Daoy (cell line): ENCODE measurements at regions not wholly inside any gene's neighbourhood (a gene's known extent, or its start where the extent isn't known, plus 50 kb on each side); places are given as distances from the start of the nearest gene placed in this dataset.
A peak's percentile ranks its signal among the peaks of the same experiment; 100 is the strongest.

ENCODE experiments used
- DNase-seq: peaks from one replicate; pipeline ENCODE4 v3.0.0-alpha.2; 2015; ENCODE audit warnings: low read depth

- no peak for DNase-seq
Observed at GRCh38 chr4:152269448-152270191, 266.3 kb downstream of the FBXW7 start.

DNA sequence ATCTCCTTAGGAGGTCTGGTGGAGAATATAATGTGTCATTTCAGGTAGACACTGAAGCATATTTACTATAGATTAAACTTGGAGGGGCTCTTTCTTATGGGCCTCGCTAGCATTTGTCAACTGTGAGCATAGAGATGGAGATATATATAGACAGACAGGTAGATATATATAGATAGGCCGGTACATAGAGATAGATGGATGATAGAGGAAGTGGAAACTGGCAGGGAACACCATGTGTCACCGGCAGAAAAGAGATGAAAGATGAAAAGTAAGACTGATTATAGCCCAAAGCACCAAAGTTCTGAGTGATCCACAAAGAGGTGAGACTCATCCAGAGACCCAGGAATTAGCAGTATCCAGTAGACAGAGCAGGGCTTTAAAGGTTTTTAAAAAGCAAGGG is 268.1 kb downstream of the FBXW7 start:
- no peak for DNase-seq

DNA sequence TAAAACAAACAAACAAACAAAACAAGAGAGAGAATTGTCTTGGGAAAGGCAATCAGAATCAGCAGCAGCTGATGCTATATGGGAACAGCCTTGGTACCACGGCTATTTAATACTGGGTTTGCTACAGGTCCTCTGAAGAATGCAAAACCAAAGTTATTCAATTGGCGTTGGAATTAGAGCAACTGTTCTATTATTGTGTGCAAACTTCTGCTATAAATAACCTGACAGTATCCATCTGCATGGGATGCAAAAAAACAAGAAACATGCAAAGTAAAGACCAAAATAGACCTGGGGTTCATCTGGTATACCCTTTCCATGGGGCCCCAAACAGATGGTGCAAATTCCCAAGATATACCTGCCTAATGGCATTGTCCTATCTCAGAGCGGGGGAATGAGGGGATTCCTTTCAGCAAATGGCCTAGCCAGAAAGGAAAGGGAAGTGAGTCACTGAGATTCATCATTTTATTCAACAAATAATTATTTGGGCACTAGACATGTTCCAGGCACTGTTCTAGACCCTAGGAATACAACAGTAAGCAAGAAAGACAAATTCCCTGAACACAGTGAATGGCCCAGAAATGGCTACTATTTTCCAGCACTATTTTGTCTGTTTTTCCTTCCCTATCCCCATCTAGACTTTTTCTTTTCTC is 268.9 kb downstream of the FBXW7 start:
- no peak for DNase-seq

- DNase-seq, result peak; percentile 67
Observed at GRCh38 chr4:152265149-152265621, 270.7 kb downstream of the FBXW7 start.

- DNase-seq, result no peak
Observed at GRCh38 chr4:152264106-152264505, 271.8 kb downstream of the FBXW7 start.

- peak; percentile 28 for DNase-seq
Observed at GRCh38 chr4:152259866-152260265, 276.0 kb downstream of the FBXW7 start.

DNA sequence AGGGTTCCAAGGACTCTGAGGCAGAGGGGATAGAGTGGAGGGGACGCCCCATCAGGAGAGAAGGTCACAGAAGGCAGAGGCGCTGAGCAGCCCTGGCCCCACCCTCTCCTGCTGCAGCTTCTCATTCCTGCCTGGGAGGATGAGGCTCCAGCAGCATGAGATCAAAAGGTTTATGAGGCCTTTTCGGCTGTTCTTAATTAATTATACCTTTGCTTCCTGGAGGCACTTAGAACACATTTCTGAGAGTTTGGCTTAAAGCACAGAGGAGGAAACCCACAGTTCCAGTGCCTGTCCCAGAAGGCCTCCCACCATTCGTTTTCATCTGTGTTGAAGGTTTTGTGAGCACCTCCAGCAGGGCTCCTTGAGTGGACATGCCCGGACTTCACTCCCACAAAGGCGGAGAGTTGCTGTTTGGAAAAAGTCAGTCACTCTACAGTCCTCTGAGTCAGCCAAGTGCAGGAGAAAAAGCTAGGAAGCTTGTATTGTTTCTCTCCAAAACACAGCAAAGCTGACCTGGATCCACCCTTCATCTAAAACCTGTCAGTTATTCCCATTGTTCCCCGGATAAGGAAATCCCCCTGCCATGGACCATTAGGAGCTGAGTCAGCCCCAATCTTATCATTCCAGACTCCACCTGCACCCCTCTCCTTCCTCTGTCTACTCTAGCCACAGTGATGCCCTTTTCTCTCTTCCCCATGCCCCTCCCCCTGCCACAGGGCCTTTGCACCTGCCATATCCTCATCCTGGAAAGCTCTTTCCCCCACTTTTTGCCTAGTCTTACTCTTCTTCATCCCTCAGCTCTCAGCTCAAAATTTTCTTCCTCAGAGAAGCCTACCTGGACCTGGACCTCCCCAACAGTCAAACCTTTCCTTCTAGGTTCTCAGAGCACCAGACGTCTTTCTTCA is 276.8 kb downstream of the FBXW7 start:
- no peak for DNase-seq

GRCh38 chr4:152258391-152258790 is 277.5 kb downstream of the FBXW7 start:
- DNase-seq, result no peak

DNA sequence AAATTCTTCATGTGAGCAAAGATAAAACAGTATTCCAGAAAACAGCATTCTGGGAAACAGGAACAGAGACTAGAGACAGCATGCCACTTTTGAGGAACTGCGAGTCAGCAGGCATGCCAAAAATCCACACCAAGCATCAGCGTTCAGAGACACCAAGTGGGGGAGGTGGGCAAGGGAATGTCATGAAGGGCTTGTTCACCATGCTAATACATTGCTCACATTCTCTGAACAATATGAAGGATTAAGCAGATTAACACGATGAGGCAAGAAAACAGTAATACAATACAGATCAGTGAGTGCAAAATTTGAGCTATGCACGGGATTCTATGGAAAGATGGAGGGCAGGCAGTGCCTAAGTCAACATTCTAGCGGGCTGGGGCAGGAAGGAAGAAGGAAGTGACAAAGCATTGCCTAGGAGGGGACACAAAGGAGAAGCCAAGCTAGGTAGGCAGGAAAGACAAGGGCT is 278.3 kb downstream of the FBXW7 start:
- DNase-seq, result no peak

DNA sequence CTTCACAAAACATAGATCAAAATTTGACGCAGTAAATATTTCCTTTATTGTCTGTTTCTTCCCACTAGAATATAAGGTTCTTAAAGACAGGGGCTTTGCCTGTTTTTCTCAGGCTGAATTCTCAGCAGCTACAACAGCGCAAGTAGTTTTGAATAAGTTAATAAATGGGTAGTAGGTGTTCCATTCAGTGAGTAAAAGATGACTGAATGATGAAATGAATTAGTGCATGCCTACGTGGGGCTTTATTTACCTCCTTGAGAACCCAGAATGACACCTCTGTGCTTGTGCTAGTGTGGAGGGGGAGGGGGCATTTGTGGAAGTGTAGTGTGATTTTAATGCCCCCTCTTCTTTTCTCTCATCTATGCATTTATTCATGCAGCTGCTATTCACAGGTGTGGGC is 278.9 kb downstream of the FBXW7 start:
- no peak for DNase-seq

- DNase-seq, result peak; percentile 47
Observed at GRCh38 chr4:152255437-152255836, 280.5 kb downstream of the FBXW7 start.

DNA sequence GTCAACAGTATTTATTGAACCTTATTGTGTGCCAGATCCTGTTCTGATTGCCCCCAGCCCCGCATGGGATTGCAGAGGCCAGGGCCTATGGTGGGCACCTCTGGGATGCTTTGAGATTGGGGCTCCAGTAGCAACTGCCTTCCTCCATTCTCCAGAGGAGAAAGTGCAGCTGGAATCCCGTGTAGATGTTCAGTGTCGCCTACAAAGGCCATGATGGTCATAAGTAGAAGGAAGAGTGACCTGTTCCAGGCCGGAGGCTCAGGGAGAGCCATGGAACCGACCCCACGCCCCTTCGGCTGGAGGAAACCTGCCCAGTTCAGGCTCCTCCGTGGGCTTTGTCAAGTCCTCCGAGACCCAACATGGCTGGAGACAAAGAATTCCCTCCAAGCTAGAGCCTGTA is 287.5 kb downstream of the FBXW7 start:
- DNase-seq, result no peak

DNA sequence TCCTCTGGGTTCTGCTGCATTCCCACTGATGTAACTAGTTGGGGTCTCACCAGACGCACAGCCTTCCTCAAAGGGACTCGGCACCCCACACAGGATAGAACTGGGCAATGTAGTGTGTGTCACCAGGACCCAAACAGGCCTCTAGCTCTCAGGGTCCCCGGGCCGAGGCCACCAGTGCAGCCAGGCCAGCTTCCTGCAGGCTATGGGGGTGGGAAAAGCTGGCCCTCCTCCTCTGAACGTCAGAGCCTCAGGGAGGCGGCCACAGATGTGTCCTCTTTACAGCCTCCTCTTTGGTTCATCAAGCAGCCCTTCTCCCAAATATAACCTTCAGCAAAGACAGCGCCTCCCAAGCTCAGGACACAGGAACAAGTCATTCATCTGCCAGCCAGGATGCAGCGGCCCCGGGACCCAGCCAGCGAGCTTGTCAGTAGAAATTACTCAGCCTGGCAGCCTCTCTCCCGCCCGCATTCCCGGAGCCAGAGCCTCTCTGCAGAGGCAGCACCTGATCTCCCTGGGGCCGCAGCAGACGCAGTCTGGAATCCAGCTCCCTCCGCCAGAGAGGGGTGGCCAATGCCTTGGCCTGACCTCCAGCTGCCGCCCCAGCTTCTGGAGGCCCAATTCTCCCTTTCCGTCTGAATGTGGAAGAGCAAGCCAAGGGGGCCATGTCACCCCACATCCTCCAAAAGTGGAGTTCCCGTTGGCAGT is 288.5 kb downstream of the FBXW7 start:
- peak; percentile 20 for DNase-seq

DNA sequence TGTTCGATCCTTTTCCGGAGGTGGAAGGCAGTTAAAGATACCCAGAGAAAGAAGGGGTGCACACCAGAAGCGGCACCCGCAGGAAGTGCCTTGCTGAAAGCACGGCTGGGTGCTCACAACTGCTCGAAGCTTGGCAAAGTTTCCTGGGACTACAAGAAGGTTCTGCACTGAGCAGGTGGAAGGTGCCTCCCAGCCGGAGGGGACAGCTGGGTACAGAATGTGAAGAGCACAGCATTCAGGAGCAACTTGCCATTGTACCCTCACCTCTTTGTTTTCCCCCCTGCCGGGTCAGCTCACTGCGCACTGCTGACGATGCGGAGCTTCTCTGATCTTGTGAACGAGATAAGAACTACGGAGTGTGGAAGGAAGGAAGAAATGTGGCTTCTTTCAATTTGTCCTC is 289.2 kb downstream of the FBXW7 start:
- no peak for DNase-seq

DNA sequence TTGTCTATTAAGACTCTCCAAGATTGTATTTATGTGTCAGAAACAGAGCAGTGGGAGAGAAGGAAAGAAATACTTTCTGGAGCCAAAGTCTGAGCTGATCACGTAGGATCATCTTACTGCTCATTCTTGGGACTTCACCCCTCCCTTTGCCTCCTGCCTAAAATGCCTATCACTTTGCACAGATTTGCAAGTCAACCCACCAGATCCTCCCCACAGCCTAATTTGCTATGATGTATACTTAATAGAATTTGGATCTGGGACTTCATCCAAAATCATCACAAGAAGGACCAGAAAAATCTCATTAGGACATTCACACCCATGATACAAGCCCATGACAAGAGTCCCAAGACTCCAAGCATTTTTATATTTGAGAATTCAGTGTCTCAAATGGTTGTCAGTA is 290.2 kb downstream of the FBXW7 start:
- DNase-seq, result no peak

DNA sequence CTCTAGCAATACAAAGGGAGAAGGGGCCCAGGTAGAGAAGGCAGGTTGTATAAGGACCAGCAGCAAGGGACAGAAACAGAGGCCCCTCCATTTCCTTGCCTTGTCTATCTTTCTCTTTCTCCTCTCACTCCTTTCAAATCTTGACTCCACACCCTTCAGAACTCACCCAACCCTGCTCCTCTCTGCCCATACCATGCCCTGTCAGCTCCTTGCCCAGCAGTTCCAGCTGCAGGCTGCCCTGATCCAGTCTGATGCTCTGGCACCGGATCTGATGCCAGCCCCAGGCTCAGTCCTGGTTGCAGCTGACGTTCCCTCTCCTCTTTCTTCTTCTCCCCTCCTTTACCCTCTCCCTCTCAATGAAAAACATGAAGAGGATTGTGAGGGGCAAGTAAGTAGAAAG is 291.2 kb downstream of the FBXW7 start:
- DNase-seq, result no peak

DNA sequence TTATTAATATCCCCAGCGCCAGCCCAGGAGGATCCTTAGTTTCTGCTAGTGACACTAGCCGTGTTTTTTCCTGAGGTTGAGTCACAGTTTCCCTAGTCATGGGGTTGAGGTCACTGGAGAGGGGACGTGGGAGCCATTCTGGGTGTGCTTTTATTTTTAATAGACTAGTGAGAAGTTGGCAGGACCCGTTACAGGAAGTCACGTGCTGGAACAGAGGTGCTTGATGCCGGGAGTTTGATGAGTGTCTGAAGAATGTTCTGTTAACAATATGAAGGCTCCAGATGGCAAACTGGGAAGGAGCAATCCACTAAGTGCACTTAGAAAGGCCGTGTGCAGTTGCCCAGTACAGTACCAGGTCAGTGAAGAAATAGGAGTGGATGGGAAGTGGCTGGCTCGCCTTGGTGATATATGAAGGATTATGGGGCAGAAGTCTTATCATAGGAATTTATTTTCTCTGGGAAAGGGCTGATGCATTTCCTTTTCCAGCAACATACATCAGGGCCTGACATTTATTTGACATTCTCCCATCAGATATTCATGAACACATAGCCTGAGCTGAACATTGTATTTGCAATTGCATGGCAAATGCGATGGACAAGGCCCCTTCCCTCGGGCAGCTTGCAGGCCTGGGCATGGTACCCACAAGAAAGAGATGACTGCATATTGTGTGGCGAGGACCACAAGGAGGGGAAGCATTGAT is 291.8 kb downstream of the FBXW7 start:
- DNase-seq, result peak; percentile 22

GRCh38 chr4:152243206-152243605 is 292.7 kb downstream of the FBXW7 start:
- no peak for DNase-seq

DNA sequence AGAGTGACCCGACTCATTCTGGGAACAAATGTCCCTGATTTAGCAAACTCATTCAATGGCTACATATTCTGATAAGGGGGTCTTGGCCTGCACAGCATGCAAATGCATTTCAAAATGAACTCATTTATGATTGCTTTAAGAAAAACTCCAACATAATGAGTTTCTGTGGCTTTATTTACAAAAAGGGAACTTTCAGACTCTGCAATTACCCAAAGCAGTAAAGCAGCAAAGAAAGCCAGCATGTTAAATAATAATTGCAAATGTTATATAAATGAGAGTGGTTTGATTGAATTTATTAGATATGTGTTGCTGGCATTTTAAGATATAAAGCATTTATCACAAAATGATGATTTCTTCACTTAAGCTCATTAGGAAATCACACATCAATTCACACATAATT is 295.7 kb downstream of the FBXW7 start:
- DNase-seq, result no peak

GRCh38 chr4:152239216-152239615 is 296.7 kb downstream of the FBXW7 start:
- DNase-seq, result no peak

DNA sequence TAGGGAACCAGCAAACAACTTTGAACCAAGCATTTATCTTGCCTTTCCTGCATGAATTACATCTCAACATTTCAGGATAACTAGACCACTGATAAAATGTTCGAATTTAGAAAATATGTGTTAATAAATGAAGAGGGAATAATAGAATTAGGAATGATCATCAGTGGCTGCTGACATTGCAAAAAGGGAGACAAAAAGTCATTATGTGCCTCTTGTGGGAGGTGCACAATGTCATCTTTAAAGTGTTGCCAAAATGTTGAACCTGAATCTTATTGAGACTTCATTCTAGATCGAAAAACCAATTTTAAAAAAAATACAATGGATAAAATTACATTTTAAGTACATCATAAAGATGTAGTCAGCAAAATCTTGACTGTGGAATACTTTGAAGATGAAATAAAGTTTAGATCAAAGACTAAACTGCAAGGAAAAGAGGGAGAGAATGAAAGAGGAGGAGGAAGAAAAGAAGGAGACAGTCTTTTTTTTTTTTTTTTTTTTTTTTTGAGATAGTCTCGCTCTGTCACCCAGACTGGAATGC is 299.3 kb downstream of the FBXW7 start:
- no peak for DNase-seq
